ENCODE measurements at regions not wholly inside any gene's neighbourhood (a gene's known extent, or its start where the extent isn't known, plus 50 kb on each side); places are given as distances from the start of the nearest gene placed in this dataset.

- CTCF ChIA-PET = no interaction called here
- no peak for DNase-seq
- H3K9me3 ChIP-seq = no peaks in the 10 kb centered on the region
- Mint-ChIP-seq H3K9me3 (ENCODE audit: unreplicated experiment) (no peaks in the 10 kb centered on the region), H3K27me3 (ENCODE audit: insufficient read depth, unreplicated experiment) (no peaks in the 10 kb centered on the region), H3K4me3 (ENCODE audit: unreplicated experiment) (no peak overlapping the region), H3K27ac (ENCODE audit: unreplicated experiment) (no peak overlapping the region), H3K4me1 (ENCODE audit: low read depth, unreplicated experiment) (no peaks in the 10 kb centered on the region), H3K36me3 (ENCODE audit: insufficient read depth, unreplicated experiment) (no peaks in the 10 kb centered on the region)
- intact Hi-C loops (cut with micrococcal nuclease; ENCODE audit: unreplicated experiment) = no loop called here
- BruUV-seq (replicated peaks) = no TSS peak
- no peaks in the 10 kb centered on the region for H3K4me1 ChIP-seq
- no peak for TF ChIP-seq CTCF (IDR thresholded peaks at IDR 0.05; ENCODE audit: insufficient read depth in 1 of 2, low read depth in 1 of 2, low read length in 1 of 2, severe bottlenecking in 1 of 2, unreplicated experiment in 1 of 2)
- no peaks in the 10 kb centered on the region; the same call in 1 of the 2 replicates for H3K27me3 ChIP-seq (replicated peaks; ENCODE audit: control insufficient read depth, insufficient read depth, low read length)
- H3K36me3 ChIP-seq (ENCODE audit: control insufficient read depth, insufficient read depth, low read length) = no peaks in the 10 kb centered on the region
- POLR2A ChIA-PET = no interaction called here
- no peak overlapping the region for H3K4me3 ChIP-seq (ENCODE audit: low read depth, low read length)
These were observed 628.6 kb upstream of the ID2 start for GRCh38 chr2:8053216-8053615.

- Mint-ChIP-seq H3K36me3 (ENCODE audit: insufficient read depth, unreplicated experiment) (no peaks in the 10 kb centered on the region), H3K27me3 (ENCODE audit: insufficient read depth, unreplicated experiment) (no peaks in the 10 kb centered on the region), H3K27ac (ENCODE audit: unreplicated experiment) (no peak overlapping the region), H3K4me3 (ENCODE audit: unreplicated experiment) (no peak overlapping the region), H3K9me3 (ENCODE audit: unreplicated experiment) (no peaks in the 10 kb centered on the region), H3K4me1 (ENCODE audit: low read depth, unreplicated experiment) (no peaks in the 10 kb centered on the region)
- ChIA-PET POLR2A (no interaction called here), CTCF (no interaction called here)
- no TSS peak for BruUV-seq (replicated peaks)
- Histone ChIP-seq H3K4me3 (ENCODE audit: low read depth, low read length) (no peak overlapping the region), H3K9me3 (no peaks in the 10 kb centered on the region), H3K4me1 (no peaks in the 10 kb centered on the region), H3K27me3 (replicated peaks; ENCODE audit: control insufficient read depth, insufficient read depth, low read length) (no peaks in the 10 kb centered on the region), H3K36me3 (ENCODE audit: control insufficient read depth, insufficient read depth, low read length) (no peaks in the 10 kb centered on the region)
- no peak for TF ChIP-seq CTCF (IDR thresholded peaks at IDR 0.05; ENCODE audit: insufficient read depth in 1 of 2, low read depth in 1 of 2, low read length in 1 of 2, severe bottlenecking in 1 of 2, unreplicated experiment in 1 of 2)
- intact Hi-C loops (cut with micrococcal nuclease; ENCODE audit: unreplicated experiment) = no loop called here
- no peak for DNase-seq
These were observed 627.8 kb upstream of the ID2 start for GRCh38 chr2:8054070-8054469.

GRCh38 chr2:8058652-8059051 is 623.2 kb upstream of the ID2 start:
- no peak overlapping the region for H3K27ac Mint-ChIP-seq (ENCODE audit: unreplicated experiment)

More at GRCh38 chr2:8058652-8059051, 623.2 kb upstream of the ID2 start:
- DNase-seq = no peak
- ChIA-PET CTCF (no interaction called here), POLR2A (no interaction called here)
- Mint-ChIP-seq H3K4me3 (ENCODE audit: unreplicated experiment) (no peak overlapping the region), H3K4me1 (ENCODE audit: low read depth, unreplicated experiment) (no peaks in the 10 kb centered on the region), H3K27me3 (ENCODE audit: insufficient read depth, unreplicated experiment) (peaks cover 6% of the 10 kb centered on the region), H3K36me3 (ENCODE audit: insufficient read depth, unreplicated experiment) (no peaks in the 10 kb centered on the region), H3K9me3 (ENCODE audit: unreplicated experiment) (no peaks in the 10 kb centered on the region)
- no TSS peak for BruUV-seq (replicated peaks)
- no peaks in the 10 kb centered on the region for H3K36me3 ChIP-seq (ENCODE audit: control insufficient read depth, insufficient read depth, low read length)
- no peaks in the 10 kb centered on the region for H3K4me1 ChIP-seq
- no peaks in the 10 kb centered on the region for H3K27me3 ChIP-seq (replicated peaks; ENCODE audit: control insufficient read depth, insufficient read depth, low read length)
- H3K4me3 ChIP-seq (ENCODE audit: low read depth, low read length) = no peak overlapping the region
- no peak for TF ChIP-seq CTCF (IDR thresholded peaks at IDR 0.05; ENCODE audit: insufficient read depth in 1 of 2, low read depth in 1 of 2, low read length in 1 of 2, severe bottlenecking in 1 of 2, unreplicated experiment in 1 of 2)
- H3K9me3 ChIP-seq = no peaks in the 10 kb centered on the region
- intact Hi-C loops (cut with micrococcal nuclease; ENCODE audit: unreplicated experiment) = no loop called here

Measured in Caco-2 (cell line).